Loucy (cell line): ENCODE measurements at regions not wholly inside any gene's neighbourhood (a gene's known extent, or its start where the extent isn't known, plus 50 kb on each side); places are given as distances from the start of the nearest gene placed in this dataset.
"Not testable (repeated sequence)": the region's sequence is repeated elsewhere in the genome, so short reads cannot be mapped to it uniquely, and the experiment has no call there.

Source experiments
- H2AFZ ChIP-seq: fragments of 200-600 bp; sonication (generic); 2 replicates; pipeline ENCODE4 v1.6.0; 2016; ENCODE audit warnings: antibody characterized with exemption, mild to moderate bottlenecking, low read length, moderate library complexity
- H3F3A ChIP-seq: fragments of 200-600 bp; 2 replicates; pipeline ENCODE4 v1.6.0; 2016; ENCODE audit warnings: antibody characterized with exemption, low read depth, mild to moderate bottlenecking
- H3K27me3 ChIP-seq: fragments of 200-600 bp; sonication (generic); 2 replicates; pipeline ENCODE4 v1.6.1; 2014; ENCODE audit warnings: low read length, mild to moderate bottlenecking; ENCODE audit not compliant: insufficient read depth, poor library complexity, severe bottlenecking
- H3K36me3 ChIP-seq: fragments of 200-600 bp; sonication (generic); 2 replicates; pipeline ENCODE4 v1.6.1; 2016; ENCODE audit warnings: low read length; ENCODE audit not compliant: insufficient read depth
- H3K4me1 ChIP-seq: fragments of 200-600 bp; sonication (generic); 2 replicates; pipeline ENCODE4 v1.5.1; 2014; ENCODE audit warnings: low read length, mild to moderate bottlenecking; ENCODE audit not compliant: insufficient read depth, poor library complexity, severe bottlenecking
- H3K4me2 ChIP-seq: fragments of 200-600 bp; sonication (generic); 2 replicates; pipeline ENCODE4 v1.6.0; 2014; ENCODE audit warnings: antibody characterized with exemption, low read length, low read depth, mild to moderate bottlenecking; ENCODE audit not compliant: poor library complexity, severe bottlenecking
- H3K4me3 ChIP-seq: fragments of 200-600 bp; sonication (generic); 2 replicates; pipeline ENCODE4 v1.5.1; 2014; ENCODE audit warnings: low read length, mild to moderate bottlenecking, mixed read lengths; ENCODE audit not compliant: poor library complexity, severe bottlenecking
- H3K79me2 ChIP-seq: fragments of 200-600 bp; sonication (generic); 2 replicates; pipeline ENCODE4 v1.6.1; 2014; ENCODE audit warnings: low read length; ENCODE audit not compliant: insufficient read depth
- H3K9ac ChIP-seq: fragments of 200-600 bp; sonication (generic); 2 replicates; pipeline ENCODE4 v1.6.0; 2014; ENCODE audit warnings: mild to moderate bottlenecking, low read depth, low read length, moderate library complexity; ENCODE audit not compliant: poor library complexity, severe bottlenecking
- H3K9me2 ChIP-seq: fragments of 200-600 bp; sonication (generic); replicated peaks from 2 replicates; pipeline ENCODE4 v1.6.1; 2016; ENCODE audit warnings: low read depth, low read length, mixed read lengths
- H3K9me3 ChIP-seq: fragments of 200-600 bp; sonication (generic); 2 replicates; pipeline ENCODE4 v1.6.1; 2014; ENCODE audit warnings: mild to moderate bottlenecking, antibody characterized with exemption, low read length, low read depth; ENCODE audit not compliant: insufficient read depth
- H4K20me1 ChIP-seq: fragments of 200-600 bp; sonication (generic); 2 replicates; pipeline ENCODE4 v1.6.0; 2014; ENCODE audit warnings: antibody characterized with exemption, low read length, mild to moderate bottlenecking; ENCODE audit not compliant: insufficient read depth, poor library complexity, severe bottlenecking
- CTCF ChIP-seq: fragments of 200-600 bp; sonication (generic); conservative IDR thresholded peaks from 2 replicates; pipeline ENCODE4 v1.5.1; 2014; ENCODE audit warnings: mild to moderate bottlenecking, antibody characterized with exemption, low read length
- EZH2phosphoT487 ChIP-seq: fragments of 200-600 bp; IDR thresholded peaks from 2 replicates; pipeline ENCODE4 v1.6.1; 2018; ENCODE audit warnings: antibody characterized with exemption, mild to moderate bottlenecking, moderate library complexity, borderline replicate concordance

DNA sequence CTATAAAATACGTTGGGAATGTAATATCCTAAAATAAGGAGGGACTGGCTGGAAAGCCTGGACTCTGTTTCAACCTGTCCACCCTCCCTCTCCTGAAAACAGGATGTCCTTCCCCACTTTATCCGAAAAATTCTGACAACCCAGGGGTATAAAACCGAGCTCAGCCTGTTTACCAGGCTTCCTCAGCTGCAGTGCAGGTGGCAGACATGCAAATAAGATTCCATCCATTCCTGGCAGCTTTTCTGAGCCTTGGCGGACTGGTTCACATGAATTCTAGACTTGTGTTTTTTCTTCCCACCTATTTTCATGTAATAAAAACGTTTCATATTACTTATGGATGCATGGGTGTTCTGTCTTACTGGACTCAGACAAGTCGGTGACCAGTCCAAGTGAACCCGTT, 479.3 kb downstream of the KCNJ18 start:
- Histone ChIP-seq H3F3A (no peaks in the 10 kb centered on the region), H3K9me2 (no peaks in the 10 kb centered on the region), H3K9me3 (no peaks in the 10 kb centered on the region), H2AFZ (no peak overlapping the region), H3K27me3 (no peaks in the 10 kb centered on the region), H3K9ac (no peak overlapping the region), H3K4me1 (no peaks in the 10 kb centered on the region), H3K36me3 (no peaks in the 10 kb centered on the region), H3K4me2 (no peak overlapping the region), H3K4me3 (no peak overlapping the region), H3K79me2 (no peaks in the 10 kb centered on the region), H4K20me1 (no peaks in the 10 kb centered on the region)
- TF ChIP-seq CTCF (no peak), EZH2phosphoT487 (no peak)

DNA sequence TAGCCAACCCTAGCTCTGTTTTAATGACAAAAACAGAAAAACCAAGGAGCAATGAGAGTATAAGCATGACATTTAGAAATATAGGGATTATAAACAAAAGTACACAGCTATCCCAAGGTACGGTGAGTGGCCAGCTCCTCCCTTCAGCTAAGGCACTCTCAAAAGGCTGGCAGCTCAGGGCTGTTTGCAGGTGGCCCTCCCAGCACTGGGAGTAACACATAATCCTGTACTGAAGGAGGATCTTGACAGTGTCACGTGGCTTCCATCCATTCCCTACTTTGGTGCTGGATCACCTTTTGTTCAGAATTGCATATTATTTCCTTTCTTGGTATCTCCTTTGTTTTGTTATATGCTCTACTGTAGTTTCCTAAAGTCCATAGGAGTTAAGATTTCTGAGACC, 500.8 kb downstream of the KCNJ18 start:
- Histone ChIP-seq H3K36me3 (no peaks in the 10 kb centered on the region), H3K79me2 (no peaks in the 10 kb centered on the region), H4K20me1 (no peaks in the 10 kb centered on the region), H3K9ac (no peak overlapping the region), H3K4me2 (no peak overlapping the region), H2AFZ (no peak overlapping the region), H3K9me3 (no peaks in the 10 kb centered on the region), H3K4me3 (no peak overlapping the region), H3K27me3 (no peaks in the 10 kb centered on the region), H3K9me2 (no peaks in the 10 kb centered on the region), H3K4me1 (no peaks in the 10 kb centered on the region), H3F3A (no peaks in the 10 kb centered on the region)
- TF ChIP-seq EZH2phosphoT487 (no peak), CTCF (no peak)

DNA sequence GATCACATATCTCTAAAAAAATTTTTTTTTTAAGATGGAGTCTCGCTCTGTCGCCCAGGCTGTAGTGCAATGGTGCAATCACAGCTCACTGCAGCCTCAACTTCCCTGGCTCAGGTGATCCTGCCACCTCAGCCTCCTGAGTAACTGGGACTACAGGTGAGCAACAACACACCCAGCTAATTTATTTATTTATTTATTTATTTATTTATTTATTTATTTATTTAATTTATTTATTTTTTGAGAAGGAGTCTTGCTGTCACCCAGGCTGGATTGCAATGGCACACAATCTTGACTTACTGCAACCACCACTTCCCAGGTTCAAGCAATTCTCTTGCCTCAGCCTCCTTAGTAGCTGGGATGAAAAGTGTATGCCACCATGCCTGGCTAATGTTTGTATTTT, 507.9 kb downstream of the KCNJ18 start:
- not testable (repeated sequence) for H3K36me3 ChIP-seq, H3K79me2 ChIP-seq, H3K9me3 ChIP-seq, H2AFZ ChIP-seq, H4K20me1 ChIP-seq, H3K27me3 ChIP-seq, H3K9ac ChIP-seq, H3K4me3 ChIP-seq, H3K4me1 ChIP-seq, H3F3A ChIP-seq, H3K4me2 ChIP-seq, H3K9me2 ChIP-seq

GRCh38 chr17:22202702-22203101, 510.4 kb downstream of the KCNJ18 start:
- Histone ChIP-seq H3K4me1 (no peaks in the 10 kb centered on the region), H3K9ac (no peak overlapping the region), H3K4me3 (no peak overlapping the region), H3K36me3 (no peaks in the 10 kb centered on the region), H3K9me3 (peaks cover 3% of the 10 kb centered on the region; the same call in 1 of the 2 replicates), H3F3A (no peaks in the 10 kb centered on the region), H3K79me2 (no peaks in the 10 kb centered on the region), H3K4me2 (no peak overlapping the region), H3K9me2 (no peaks in the 10 kb centered on the region), H3K27me3 (no peaks in the 10 kb centered on the region), H2AFZ (no peak overlapping the region), H4K20me1 (no peaks in the 10 kb centered on the region)
- no peak for TF ChIP-seq EZH2phosphoT487
